Neutrophil (primary cell): ENCODE measurements at regions not wholly inside any gene's neighbourhood (a gene's known extent, or its start where the extent isn't known, plus 50 kb on each side); places are given as distances from the start of the nearest gene placed in this dataset.

Experiments used
- H3K27ac ChIP-seq: fragments of 200-600 bp; sonication (generic); 2 replicates; pipeline ENCODE4 v1.5.1; 2016; ENCODE audit warnings: mild to moderate bottlenecking, moderate library complexity
- H3K27me3 ChIP-seq: fragments of 200-600 bp; sonication (generic); 2 replicates; pipeline ENCODE4 v1.6.0; 2016; ENCODE audit warnings: mild to moderate bottlenecking
- H3K36me3 ChIP-seq: fragments of 200-600 bp; sonication (generic); 2 replicates; pipeline ENCODE4 v1.5.1; 2017
- H3K4me1 ChIP-seq, 2 experiments: fragments of 200-600 bp in 1 of 2; sonication (generic) in 1 of 2; 1 replicate in 1 of 2; 2 replicates in 1 of 2; pipeline versions ENCODE4 v1.5.1 to v1.6.1; 2013 to 2016; ENCODE audit warnings: low read depth in 1 of 2, low read length in 1 of 2, mild to moderate bottlenecking in 1 of 2, moderate library complexity in 1 of 2; ENCODE audit not compliant: control insufficient read depth in 1 of 2, insufficient read depth in 1 of 2
- H3K4me3 ChIP-seq, 2 experiments: fragments of 200-600 bp in 1 of 2; sonication (generic) in 1 of 2; 1 replicate in 1 of 2; 2 replicates in 1 of 2; pipeline ENCODE4 v1.5.1; 2013 to 2016; ENCODE audit warnings: low read depth in 1 of 2, low read length in 1 of 2, mild to moderate bottlenecking in 1 of 2, moderate library complexity in 1 of 2
- H3K9me3 ChIP-seq: fragments of 200-600 bp; sonication (generic); 2 replicates; pipeline ENCODE4 v1.5.1; 2016
- TF ChIP-seq, protein P1 (sequence below): fragments of 200-600 bp; sonication (generic); IDR thresholded peaks from 2 replicates; pipeline ENCODE4 v1.5.1; 2016; ENCODE audit warnings: antibody characterized with exemption

GRCh38 chr17:68812876-68813584 is 142.2 kb downstream of the ABCA8 start:
- Histone ChIP-seq H3K9me3 (no peaks in the 10 kb centered on the region), H3K27me3 (no peaks in the 10 kb centered on the region), H3K4me3 (no peak overlapping the region), H3K27ac (no peak overlapping the region), H3K36me3 (no peaks in the 10 kb centered on the region), H3K4me1 (no peaks in the 10 kb centered on the region)
- TF ChIP-seq, protein P1, sequence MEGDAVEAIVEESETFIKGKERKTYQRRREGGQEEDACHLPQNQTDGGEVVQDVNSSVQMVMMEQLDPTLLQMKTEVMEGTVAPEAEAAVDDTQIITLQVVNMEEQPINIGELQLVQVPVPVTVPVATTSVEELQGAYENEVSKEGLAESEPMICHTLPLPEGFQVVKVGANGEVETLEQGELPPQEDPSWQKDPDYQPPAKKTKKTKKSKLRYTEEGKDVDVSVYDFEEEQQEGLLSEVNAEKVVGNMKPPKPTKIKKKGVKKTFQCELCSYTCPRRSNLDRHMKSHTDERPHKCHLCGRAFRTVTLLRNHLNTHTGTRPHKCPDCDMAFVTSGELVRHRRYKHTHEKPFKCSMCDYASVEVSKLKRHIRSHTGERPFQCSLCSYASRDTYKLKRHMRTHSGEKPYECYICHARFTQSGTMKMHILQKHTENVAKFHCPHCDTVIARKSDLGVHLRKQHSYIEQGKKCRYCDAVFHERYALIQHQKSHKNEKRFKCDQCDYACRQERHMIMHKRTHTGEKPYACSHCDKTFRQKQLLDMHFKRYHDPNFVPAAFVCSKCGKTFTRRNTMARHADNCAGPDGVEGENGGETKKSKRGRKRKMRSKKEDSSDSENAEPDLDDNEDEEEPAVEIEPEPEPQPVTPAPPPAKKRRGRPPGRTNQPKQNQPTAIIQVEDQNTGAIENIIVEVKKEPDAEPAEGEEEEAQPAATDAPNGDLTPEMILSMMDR, result no peak

DNA sequence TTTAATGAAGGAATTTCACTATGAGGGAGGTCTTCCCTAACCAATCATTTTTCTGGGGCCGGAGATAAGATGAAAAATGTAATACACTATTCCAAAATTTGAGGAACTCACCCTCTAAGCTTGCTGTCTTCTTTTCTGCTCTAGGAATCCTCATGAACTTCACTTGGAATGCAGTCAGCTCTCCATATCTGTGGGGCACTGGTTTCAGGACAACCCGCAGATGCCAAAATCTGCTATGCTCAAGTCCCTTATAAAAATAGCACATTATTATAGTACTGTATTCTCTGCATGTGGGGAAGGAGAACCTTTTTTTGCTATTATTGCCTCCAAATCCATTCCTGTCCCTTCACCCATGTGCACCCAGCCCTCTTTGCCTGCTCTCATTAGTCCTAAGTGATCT is 146.0 kb downstream of the ABCA8 start:
- no peaks in the 10 kb centered on the region for H3K36me3 ChIP-seq
- no peaks in the 10 kb centered on the region for H3K9me3 ChIP-seq
- H3K27me3 ChIP-seq, result no peaks in the 10 kb centered on the region
- no peak overlapping the region for H3K27ac ChIP-seq
- no peaks in the 10 kb centered on the region for H3K4me1 ChIP-seq
- no peak overlapping the region for H3K4me3 ChIP-seq
- TF ChIP-seq, protein P1, result no peak

DNA sequence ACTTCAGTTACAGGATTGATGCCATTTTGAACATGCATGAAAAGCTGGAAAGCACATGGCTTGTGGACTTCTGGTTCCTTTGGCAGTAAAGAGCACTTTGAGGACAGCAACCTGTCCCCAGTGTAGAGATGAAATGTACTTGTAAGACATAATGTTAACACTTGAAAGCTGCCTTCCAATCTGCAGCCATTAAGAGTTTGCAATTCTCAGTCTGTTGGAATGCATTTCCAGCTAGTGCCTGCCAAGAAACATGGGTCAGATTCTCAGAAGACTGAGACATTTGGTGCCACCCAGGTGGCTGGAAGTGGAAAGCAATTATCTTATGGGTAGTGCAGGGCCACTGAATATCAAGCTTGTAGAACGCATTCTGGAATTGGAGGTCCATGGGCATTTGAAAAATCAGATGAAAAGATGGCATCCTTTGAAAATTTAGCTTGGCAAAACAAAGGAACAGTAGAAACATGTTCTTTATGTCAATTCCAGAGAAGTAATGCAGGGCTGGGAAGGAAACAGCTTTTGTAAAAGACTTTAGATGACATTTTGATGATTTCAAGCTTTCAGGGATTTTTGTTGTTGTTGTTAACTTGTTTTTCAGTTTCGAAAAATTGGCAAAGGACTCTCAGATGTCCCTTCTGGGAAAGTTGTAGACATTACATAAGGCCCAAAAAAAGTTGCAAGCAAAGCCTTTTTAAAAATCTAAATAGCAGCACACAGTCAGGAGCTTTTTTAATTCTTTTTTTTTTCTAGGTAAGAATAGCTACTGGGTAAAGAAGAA is 147.0 kb downstream of the ABCA8 start:
- Histone ChIP-seq H3K36me3 (no peaks in the 10 kb centered on the region), H3K4me1 (no peaks in the 10 kb centered on the region), H3K27ac (no peak overlapping the region), H3K4me3 (no peak overlapping the region), H3K27me3 (no peaks in the 10 kb centered on the region), H3K9me3 (no peaks in the 10 kb centered on the region)
- TF ChIP-seq, protein P1, result no peak

- Histone ChIP-seq H3K4me3 (no peak overlapping the region), H3K36me3 (no peaks in the 10 kb centered on the region), H3K27ac (no peak overlapping the region), H3K9me3 (no peaks in the 10 kb centered on the region), H3K27me3 (no peaks in the 10 kb centered on the region), H3K4me1 (no peaks in the 10 kb centered on the region)
- TF ChIP-seq, protein P1, result no peak
Measured at GRCh38 chr17:68805609-68806008, 149.6 kb downstream of the ABCA8 start.

DNA sequence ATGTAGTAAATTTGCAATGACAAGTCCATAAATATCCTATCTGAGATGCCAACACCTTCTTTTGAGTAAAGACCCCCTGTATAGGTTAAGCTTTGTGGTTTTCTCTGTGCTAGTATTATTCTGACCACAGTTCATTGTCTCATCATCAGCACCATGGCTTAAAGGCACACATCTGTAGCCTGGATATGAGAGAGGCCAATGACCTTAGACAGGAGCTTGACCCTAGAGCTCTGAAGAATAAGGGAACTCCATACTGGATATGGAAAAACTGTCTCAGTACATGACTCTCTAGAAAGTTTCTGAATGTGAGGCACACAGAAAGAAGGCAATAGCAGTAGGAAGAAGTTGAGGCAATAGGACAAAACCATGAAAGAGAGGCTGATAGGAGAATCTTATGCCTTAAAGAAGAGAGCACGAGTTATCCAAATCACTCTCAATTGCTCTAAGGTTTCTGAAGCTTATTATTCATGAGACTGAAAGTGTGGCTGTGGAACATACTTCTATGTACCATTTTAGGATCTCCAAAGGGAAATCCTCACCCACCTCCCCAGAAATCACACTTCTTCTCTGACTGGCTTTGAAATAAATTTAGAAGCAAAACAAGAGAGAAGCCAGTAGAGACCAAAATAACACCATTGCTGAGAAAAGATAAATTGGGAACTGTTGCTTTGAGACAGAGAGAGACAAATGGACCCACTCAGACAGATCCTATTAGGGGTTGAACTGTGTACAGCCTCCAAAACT is 150.2 kb downstream of the ABCA8 start:
- Histone ChIP-seq H3K4me1 (no peaks in the 10 kb centered on the region), H3K27me3 (no peaks in the 10 kb centered on the region), H3K27ac (no peak overlapping the region), H3K4me3 (no peak overlapping the region), H3K36me3 (no peaks in the 10 kb centered on the region), H3K9me3 (no peaks in the 10 kb centered on the region)
- TF ChIP-seq, protein P1, result no peak
